NCI-H2107 (cell line): ENCODE measurements at regions not wholly inside any gene's neighbourhood (a gene's known extent, or its start where the extent isn't known, plus 50 kb on each side); places are given as distances from the start of the nearest gene placed in this dataset.
"Not testable (repeated sequence)": the region's sequence is repeated elsewhere in the genome, so short reads cannot be mapped to it uniquely, and the experiment has no call there.

Source experiments
- DNase-seq: peaks from one replicate; lab custom pipeline; 2025; lab: John Stamatoyannopoulos, UW

GRCh38 chr11:98703779-98704556, 316.8 kb upstream of the CNTN5 start:
- DNase-seq = no peak

GRCh38 chr11:98710026-98710425, 310.7 kb upstream of the CNTN5 start:
- DNase-seq = no peak

GRCh38 chr11:98710986-98711385, 309.8 kb upstream of the CNTN5 start:
- no peak for DNase-seq

GRCh38 chr11:98720951-98721350, 299.8 kb upstream of the CNTN5 start:
- no peak for DNase-seq

- DNase-seq = no peak
Measured at GRCh38 chr11:98725471-98725870, 295.3 kb upstream of the CNTN5 start.

- DNase-seq = no peak
Measured at GRCh38 chr11:98728421-98728820, 292.3 kb upstream of the CNTN5 start.

GRCh38 chr11:98729118-98729517, 291.6 kb upstream of the CNTN5 start:
- no peak for DNase-seq

- DNase-seq = no peak
Measured at GRCh38 chr11:98732947-98733346, 287.8 kb upstream of the CNTN5 start.

GRCh38 chr11:98733378-98733777, 287.4 kb upstream of the CNTN5 start:
- not testable (repeated sequence) for DNase-seq

GRCh38 chr11:98734686-98735085, 286.1 kb upstream of the CNTN5 start:
- no peak for DNase-seq

- DNase-seq = no peak
Measured at GRCh38 chr11:98736833-98737232, 283.9 kb upstream of the CNTN5 start.

GRCh38 chr11:98740321-98740720, 280.4 kb upstream of the CNTN5 start:
- no peak for DNase-seq

- not testable (repeated sequence) for DNase-seq
Measured at GRCh38 chr11:98763446-98763845, 257.3 kb upstream of the CNTN5 start.

GRCh38 chr11:98766903-98767302, 253.8 kb upstream of the CNTN5 start:
- DNase-seq = no peak

- not testable (repeated sequence) for DNase-seq
Measured at GRCh38 chr11:98770046-98770445, 250.7 kb upstream of the CNTN5 start.

GRCh38 chr11:98771791-98772190, 249.0 kb upstream of the CNTN5 start:
- no peak for DNase-seq

- DNase-seq = no peak
Measured at GRCh38 chr11:98772893-98773292, 247.9 kb upstream of the CNTN5 start.

- DNase-seq = no peak
Measured at GRCh38 chr11:98793276-98793675, 227.5 kb upstream of the CNTN5 start.

GRCh38 chr11:98798333-98798732, 222.4 kb upstream of the CNTN5 start:
- no peak for DNase-seq

GRCh38 chr11:98800696-98801095, 220.1 kb upstream of the CNTN5 start:
- DNase-seq = no peak

- no peak for DNase-seq
Measured at GRCh38 chr11:98828986-98829708, 191.6 kb upstream of the CNTN5 start.

GRCh38 chr11:98829971-98830370, 190.8 kb upstream of the CNTN5 start:
- DNase-seq = no peak

GRCh38 chr11:98834776-98835175, 186.0 kb upstream of the CNTN5 start:
- no peak for DNase-seq

GRCh38 chr11:98835335-98835734, 185.4 kb upstream of the CNTN5 start:
- no peak for DNase-seq
